HG03521 (cell line): ENCODE measurements at regions not wholly inside any gene's neighbourhood (a gene's known extent, or its start where the extent isn't known, plus 50 kb on each side); places are given as distances from the start of the nearest gene placed in this dataset.

Experiments used
- ATAC-seq: cut with Tn5 transposase; IDR thresholded peaks from one replicate; pipeline ENCODE4 v1.9.1; 2021; ENCODE audit warnings: mild to moderate bottlenecking, moderate library complexity; ENCODE audit not compliant: unreplicated experiment

DNA sequence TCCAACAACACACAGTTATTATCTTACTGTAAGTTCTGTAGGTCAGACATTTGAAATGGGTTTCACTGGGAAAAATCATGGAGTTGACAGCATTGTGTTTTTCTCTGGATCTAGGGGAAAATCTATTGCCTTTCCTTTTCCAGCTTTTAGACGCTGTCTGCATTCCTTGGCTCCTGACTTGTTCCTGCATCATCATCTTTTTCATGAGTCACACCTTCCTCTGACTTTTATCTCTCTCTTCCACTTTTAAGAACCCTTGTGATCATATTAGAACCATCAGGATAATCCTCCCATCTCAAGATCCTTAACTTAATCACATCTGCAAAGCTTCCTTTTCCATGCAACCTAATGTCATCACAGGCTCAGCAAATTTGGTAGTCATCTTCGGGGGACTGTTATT lies 1454.8 kb downstream of the RPA4 start:
- ATAC-seq: no peak

DNA sequence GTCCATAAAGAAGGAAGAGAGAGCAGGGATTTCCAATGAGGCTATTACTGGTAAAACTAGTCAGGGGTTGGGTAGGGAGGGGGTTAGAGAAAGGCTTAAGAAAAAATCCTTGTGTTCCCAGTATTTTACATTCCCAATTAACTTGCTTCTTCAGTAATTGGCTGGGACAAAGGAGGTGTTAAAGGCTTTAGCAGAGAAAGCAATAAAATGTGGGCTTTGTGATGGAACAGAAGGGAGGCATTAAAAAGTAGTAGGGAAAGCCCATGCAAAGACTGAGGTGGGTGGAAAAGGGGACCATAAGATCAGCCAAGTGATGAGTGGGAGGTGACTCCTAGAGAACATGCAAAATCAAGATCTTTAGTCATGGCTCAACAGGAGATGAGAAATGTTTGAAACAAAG lies 1467.2 kb downstream of the RPA4 start:
- ATAC-seq: no peak

DNA sequence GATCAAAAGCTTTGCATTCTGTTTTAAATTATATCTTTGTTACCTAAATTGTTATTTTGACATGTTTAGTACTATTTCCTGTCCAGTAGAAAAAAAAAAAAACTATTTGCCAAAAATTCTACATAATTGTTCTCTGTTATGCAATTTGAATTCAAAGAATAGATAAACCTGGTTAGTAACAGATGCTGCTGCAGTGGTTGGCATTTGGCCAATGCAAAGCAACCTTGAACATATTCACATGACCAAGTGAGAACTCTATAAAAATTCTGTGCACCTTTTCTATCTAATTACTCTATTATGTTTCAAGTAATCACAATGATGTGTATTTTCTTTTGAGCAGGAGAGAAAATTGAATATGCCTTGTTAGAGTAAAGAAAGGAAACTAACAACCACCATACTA lies 1473.4 kb downstream of the RPA4 start:
- no peak for ATAC-seq

DNA sequence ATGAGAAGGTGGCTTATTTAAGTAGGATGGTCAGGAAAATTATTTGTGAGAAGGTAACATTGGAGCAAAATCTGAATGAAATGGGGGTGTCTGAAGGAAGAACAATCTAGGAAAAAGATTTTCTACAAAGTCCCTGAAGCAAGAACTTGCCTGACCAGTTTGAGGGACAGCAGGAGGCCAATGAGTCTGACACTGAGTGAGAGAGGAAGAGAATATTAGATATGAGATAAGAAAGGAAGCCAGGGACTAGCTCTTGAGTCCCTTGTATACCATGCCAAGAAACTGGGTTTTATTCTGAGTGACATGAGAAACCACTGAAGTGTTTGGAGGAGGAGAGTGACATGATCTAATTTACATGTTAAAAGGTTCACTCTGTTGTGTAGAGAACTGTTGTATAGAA lies 1478.9 kb downstream of the RPA4 start:
- ATAC-seq: no peak

DNA sequence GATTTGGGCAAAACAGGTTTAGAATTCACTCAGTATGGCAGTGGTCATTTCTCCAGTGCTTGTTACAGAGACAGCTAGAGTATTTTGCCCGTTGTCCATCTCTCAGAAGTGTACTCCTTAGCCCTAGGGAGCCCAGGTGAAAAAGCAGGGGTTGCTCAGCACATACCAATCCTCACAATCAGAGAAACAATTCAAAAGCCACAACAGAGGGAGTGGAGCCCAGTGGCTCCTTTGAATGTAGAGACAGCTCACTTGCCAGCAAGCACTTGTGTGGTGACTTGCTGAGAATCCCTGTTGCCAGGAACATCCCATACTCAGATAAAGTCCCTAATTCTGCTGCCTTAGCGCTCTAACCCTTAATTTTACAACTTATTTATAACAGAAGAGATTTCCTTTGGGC lies 1488.3 kb downstream of the RPA4 start:
- ATAC-seq: no peak

DNA sequence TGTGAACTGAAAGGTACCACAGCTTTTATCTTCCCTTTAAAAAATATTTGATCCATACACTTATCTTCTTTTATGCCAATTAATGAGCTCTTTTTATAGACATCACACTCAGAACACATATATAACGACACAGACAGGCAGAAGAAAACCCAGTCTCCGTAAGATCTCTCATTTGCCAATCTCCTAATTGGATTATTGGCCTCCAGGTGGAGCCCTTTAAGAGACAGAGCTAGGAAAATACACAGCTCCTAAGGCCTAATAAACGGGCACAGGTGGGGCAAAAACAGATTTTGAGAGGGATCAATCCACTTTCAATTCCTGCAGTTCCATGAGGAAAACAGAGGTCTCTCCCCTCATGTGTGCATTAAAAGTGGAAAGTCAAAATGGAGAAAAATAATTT lies 1495.4 kb downstream of the RPA4 start:
- no peak for ATAC-seq

DNA sequence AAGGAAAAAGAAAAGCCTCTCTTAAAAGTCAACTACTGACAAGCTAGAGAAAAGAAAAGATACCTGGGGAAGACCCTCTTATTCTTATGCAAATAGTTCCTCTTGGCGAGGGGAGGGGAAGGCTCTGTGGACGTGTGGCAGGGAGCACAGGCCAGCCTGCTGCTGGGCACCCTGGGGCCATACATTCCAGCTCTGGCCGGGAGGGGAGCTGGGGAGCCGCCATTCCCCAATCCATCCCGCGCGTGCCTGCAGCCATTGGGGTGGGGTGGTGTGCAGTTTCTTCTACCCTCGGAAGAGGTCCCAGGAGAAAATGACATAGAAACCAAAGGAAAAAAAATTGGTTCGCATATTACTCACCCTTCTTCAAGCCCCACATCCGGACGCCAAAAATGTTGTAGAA lies 1496.4 kb downstream of the RPA4 start:
- ATAC-seq: no peak

DNA sequence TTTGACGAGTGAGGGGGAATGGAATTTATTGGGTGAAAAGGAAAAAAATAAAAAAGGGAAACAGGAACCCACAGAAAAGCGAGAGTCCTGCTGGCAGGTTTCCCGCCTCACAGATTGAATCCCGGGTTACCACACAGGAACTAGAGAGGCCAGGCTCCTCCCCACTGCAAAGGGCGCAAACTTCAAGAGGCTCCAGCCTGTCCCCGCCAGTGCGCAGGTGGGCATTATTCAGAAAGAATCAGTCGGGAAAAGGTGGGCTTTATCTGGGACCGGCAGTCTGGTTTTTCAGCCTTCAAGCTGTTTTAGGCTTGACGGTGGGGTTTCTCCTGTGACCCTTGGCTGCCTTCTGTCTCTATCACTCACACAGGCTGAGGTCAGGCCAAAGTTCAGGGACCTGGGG lies 1496.8 kb downstream of the RPA4 start:
- ATAC-seq: no peak

DNA sequence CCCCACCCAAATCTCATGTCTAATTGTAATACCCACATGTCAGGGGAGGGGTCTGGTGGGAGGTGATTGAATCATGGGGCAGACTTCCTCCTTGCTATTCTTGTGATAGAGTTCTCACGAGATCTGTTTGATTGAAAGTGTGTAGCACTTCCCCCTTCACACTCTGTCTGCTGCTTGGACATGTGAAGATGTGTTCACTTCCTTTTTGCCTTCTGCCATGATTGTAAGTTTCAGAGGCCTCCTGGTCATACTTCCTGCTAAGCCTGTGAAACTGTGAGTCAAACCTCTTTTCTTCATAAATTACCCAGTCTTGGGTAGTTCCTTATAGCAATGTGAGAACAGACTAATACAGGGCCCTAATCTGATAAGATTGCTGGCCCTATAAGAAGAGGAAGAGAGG lies 1514.8 kb downstream of the RPA4 start:
- ATAC-seq: no peak

DNA sequence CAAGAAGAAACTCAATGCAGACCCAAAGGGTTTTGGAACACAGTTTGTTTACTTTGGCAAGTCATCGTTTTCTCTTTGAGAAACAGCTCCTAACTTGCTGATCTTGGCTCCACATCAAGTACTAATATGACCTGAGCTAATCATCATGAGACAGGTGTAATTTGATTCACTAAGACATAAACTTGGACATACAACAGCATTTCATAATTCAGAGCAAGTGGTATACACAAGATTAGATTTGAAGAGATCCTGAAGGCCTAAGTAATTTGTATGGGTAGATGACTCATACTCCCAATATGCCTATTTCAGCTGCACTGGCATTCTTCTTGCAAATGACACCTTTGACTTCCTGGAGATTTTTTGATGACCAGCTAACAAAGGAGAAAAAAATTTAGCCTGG lies 1521.7 kb downstream of the RPA4 start:
- ATAC-seq: no peak

DNA sequence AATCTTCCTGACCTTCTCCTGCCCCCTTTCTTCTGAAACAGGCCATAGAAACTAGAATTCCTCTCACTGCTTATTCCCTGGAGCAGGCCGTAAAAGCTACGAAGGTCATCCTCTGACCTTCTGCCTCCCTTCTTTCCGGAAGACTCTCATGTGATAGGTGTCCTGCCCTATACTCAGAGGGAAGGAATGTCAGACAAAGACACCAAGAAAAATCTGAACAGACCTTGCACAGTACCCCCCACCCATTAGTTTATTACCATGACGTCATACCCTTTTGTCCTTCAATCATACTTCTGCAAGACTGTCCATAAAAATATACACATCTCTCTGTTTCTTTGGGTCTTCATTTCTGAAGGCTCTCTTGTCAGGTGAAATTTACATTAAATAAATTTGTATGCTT lies 1523.9 kb downstream of the RPA4 start:
- no peak for ATAC-seq

DNA sequence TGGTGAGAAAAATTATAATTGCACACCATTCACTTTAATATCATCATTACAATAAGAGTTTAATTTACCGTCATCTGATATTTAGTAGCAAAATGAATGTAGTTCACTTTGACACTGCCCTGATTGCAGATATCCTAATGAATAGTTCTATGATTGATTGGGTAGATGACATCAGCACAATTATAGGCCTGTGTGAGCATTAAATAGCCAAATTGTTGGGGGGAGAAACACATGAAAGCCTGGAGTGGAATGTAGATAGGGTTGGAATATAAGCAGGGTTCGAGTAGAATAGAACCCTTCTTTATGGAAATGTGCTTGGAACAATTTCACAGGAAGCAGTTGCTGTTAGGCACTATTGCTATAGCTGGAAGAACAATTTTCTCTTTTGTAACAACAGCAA lies 1526.2 kb downstream of the RPA4 start:
- ATAC-seq: no peak

DNA sequence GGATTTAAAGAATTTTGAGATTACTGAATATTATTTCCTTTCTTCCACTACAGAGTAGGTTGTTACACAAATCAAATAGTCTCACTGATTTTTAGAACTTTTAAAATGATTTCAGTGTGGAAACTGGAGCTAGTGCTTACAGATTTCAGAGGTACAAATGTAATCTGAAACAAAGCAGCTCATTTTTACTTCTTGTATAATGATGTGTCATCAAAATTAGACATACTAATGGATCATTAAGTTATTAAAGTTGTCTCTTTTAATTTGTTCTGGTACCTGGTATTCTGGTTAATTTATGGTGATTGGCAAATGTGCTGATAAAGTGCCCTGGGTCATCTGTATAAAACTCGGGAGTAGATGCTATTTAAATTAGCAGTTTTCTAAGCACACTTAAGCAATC lies 1528.3 kb downstream of the RPA4 start:
- no peak for ATAC-seq

DNA sequence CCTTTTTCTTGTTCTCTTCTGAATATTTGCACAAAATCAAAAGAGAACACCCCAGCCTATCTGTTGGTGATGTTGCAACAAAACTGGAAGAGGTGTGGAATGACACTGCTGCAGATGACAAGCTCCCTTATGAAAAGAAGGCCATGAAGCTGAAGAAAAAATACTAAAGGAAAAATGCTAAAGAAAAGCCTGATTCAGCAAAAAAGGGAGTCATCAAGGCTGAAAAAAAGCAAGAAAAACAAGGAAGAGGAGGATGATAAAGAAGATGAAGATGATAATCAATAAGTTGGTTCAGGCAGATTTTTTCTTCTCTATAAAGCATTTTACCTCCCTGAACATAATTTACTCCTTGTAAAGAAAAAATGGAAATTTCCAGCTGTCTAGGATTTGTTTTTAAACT lies 1538.8 kb downstream of the RPA4 start:
- ATAC-seq: no peak

DNA sequence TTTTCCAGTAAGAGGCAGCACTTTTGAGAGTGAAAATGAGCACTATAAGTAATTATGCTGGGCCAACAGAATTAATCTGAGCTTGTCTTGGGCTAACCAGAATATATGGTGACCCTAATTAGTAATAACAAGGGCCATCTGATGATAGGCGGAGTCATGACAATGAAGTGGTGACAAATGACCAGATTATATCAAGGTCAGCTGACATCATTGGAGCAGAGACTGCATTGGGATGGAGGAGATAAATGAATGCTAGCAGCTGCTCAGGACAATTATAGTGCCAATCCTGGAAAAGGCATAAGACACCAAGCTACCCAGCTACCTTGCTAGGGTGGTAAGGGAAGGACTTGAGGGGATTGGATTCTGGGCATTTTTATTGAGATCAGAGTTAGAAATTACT lies 1548.7 kb downstream of the RPA4 start:
- ATAC-seq: no peak

DNA sequence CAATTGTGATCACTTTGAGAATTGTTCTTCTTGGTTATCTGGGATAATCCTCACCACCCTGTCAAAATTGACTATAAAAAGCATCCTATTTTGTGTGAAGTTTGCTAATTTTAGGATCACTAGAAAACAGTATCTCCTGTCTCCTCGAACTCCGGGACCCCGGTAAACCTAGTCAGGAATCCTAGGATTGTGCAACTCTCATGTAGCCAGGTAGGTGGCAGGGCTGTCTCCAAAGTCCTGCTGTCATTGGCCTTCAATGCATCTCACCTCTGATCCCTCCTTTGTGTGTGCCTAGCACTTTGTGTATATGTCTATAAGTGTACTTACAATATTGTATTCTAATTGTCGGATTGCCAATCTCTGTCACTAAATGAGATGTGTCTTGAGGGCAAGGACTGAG lies 1564.8 kb downstream of the RPA4 start:
- no peak for ATAC-seq

DNA sequence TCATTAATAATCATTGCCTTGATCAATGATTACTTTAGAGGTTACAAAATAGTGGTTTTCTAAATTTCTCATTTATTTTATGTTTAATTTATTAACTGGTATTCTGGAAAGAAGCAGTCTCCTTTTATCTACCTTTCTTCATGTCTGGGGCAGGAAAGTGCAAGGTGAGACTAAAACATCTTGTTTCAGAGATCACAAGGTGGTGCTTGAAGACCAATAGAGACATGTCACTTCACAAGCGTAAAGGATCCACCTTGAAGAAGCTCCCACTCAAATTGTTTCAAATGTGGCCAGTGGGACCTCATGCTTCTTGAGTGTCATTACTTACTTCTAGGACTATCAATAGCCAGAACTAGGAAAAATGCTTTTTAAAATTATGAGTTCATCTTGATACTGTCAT lies 1568.7 kb downstream of the RPA4 start:
- no peak for ATAC-seq

DNA sequence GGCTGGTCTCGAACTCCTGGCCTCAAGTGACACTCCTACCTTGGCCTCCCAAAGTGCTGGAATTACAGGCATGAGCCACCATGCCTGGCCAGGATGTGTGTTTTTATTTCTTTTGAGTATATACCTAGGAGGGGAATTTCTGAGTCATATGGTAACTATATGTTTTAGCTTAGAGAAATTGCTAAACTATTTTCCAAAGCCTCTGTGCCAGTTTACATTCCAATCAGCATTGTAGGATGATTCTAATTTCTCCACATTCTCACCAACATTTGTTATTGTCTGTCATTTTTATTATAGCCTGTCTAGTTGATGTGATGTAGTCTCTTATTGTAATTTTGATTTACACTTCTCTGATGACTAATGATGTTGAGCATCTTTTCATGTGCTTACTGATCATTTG lies 1576.0 kb downstream of the RPA4 start:
- ATAC-seq: no peak

DNA sequence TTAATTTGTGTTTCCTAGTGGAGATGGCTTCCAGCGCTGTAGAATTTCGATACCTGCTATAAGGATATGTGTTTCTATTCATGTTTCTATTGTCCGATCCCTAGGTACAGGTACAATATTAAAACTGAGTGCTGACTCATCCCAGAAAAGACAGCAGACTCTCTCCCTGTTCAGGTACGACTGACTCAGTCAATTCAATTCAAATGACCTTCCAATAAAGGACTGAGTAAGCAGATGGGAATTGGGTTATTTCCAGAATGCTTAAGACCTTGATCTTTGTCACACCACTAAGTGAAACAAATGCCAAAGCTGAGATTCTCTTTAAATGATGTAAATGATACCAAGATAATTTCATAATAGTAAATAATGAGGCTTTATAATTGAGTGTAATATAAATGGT lies 1596.9 kb downstream of the RPA4 start:
- no peak for ATAC-seq

DNA sequence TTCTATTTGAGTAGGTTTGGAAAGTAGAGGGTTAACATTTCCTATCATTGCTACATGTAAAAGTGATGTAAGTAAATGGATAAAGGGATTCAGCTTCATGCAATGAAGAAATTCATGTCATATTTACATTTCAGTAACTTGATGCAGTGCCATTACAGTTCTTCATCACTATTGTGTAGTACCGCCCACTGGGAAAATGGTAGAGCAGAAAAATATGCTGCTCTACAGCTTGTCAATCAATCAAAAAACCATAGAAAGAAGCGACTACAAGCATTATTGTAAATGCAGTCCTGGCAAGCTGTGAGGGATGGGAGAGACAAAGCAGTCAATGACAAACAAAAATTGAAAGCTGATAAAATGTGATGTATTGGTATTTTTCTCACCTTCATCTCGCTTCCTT lies 1597.9 kb downstream of the RPA4 start:
- no peak for ATAC-seq

DNA sequence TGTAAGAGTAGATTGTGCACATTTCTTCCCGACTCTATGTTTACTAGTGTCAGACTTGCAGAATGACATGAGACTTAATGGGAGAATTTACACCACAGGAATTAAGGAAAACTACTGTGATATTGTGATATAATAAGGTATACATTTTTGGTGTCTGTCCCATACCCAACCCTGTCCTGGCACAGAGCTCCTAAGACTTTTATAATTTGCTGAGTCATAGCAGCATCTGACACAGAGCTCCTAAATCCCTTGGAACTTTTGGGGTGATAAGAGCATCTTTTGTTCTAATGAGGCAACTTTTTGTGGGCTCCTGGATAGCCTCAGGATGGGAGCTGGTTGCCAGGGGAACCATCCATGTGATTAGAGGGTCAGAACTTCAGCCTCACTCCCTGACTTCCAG lies 1607.0 kb downstream of the RPA4 start:
- no peak for ATAC-seq

DNA sequence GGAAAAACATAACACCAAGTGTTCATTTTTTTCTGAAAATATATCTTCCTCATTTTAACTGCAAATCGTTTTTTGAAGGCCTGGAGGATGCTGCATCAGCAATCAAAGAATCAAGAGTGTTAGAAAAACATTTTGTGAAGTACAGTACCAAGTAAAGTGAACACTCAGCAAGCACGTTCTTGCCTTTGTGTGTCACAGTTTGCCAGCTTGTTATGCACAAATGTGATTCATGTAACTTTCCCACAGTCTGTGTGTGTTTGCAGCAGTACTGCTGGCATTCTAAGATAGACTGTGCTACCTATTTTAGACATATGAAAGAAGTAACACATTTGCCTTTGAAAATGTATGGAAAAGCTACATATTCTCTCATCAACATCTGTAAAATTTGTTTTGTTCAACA lies 1617.7 kb downstream of the RPA4 start:
- ATAC-seq: no peak

DNA sequence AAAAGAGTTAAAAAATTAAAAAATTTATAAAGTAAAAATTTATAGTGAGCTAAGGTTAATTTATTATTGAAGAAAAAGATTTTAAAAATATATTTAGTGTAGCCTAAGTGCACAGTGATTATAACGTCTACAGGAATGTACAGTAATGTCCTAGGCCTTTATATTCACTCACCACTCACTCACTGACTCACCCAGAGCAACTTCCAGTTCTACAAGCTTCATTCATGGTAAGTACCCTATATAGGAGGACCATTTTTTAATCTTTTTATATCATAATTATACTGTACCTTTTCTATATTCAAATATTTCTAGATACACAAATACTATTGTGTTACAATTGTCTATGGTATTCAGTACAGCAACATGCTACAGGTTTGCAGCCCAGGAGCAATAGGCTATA lies 1623.2 kb downstream of the RPA4 start:
- no peak for ATAC-seq

DNA sequence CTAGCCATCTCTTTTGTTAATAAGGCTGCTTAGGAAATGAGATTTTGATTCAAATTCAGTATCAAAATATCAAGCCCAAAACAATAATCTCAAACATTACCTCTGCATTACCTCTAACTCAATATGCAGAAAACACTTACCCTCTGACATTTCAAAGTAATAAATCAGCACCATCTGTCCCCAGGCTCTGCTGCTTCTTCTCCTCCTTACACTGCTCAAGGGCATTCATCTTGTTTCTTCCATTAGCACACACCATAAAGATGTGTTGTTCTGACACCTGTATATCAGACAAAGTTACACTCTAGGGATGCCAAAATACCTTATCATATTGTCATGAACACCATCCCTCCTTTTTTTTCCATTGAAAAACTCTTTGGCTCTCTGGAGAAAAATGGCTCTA lies 1630.3 kb downstream of the RPA4 start:
- ATAC-seq: no peak
